ENCODE measurements at regions not wholly inside any gene's neighbourhood (a gene's known extent, or its start where the extent isn't known, plus 50 kb on each side); places are given as distances from the start of the nearest gene placed in this dataset.
"Not testable (repeated sequence)": the region's sequence is repeated elsewhere in the genome, so short reads cannot be mapped to it uniquely, and the experiment has no call there.

DNA sequence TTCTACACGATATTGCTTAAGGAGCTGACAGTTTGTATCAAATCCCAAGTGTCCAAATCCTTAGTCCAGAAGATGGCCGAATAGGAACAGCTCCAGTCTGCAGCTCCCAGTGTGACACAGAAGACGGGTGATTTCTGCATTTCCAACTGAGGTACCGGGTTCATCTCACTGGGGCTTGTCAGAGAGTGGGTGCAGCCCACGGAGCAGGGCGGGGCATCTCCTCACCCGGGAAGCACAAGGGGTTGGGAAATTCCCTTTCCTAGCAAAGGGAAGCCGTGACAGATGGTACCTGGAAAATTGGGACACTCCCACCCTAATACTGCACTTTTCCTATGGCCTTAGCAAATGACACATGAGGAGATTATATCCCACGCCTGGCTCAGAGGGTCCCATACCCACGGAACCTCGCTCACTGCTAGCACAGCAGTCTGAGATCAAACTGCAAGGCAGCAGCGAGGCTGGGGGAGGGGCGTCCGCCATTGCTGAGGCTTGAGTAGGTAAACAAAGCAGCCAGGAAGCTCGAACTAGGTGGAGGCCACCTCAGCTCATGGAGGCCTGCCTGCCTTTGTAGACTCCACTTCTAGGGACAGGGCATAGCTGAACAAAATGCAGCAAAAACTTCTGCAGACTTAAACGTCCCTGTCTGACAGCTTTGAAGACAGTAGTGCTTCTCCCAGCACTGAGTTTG, 162.3 kb upstream of the MAP2 start:
- in situ Hi-C loops (cut with MboI; ENCODE audit: low sequenced_read_pairs), result not testable (repeated sequence)

DNA sequence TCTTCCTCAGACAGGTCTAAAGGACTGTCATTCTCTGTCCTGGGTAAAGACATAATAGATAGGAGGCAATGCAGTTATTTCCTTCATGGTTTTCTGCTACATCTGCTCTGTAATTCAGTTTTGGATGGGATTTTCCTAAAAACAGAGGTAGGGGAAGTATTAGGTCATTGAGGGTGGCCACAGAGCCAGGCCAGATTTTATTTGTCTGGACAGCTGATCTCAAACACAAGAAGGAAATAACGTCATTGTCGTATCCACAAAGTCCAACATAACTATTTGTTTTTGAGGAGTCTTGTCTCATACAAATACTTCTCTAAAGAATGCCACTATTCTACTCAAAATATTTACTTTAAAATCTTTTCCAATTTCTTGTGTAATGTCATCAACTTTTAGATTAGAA, 154.8 kb upstream of the MAP2 start:
- in situ Hi-C loops (cut with MboI; ENCODE audit: low sequenced_read_pairs), result no loop called here

DNA sequence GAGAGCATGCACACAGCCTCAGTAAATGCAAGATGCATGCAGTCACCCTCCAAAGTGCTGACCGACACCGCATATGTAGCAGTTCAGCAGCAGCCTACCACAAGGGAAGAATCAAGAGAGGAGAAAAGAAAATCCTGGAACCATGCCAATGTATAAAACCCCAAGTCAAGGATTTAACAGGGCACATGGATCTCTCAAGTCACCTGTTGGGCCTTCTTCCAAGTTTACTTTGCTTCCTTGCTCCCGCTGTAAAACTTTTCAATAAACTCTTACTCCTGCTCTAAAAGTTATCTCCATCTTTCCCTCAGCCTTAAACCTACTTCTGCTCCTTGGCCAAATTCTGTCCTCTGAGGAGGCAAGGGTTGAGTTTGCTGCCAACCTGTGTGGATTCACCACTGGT, 147.8 kb upstream of the MAP2 start:
- in situ Hi-C loops (cut with MboI; ENCODE audit: low sequenced_read_pairs), result no loop called here

- in situ Hi-C loops (cut with MboI; ENCODE audit: low sequenced_read_pairs), result no loop called here
Observed at GRCh38 chr2:209277444-209277843, 146.4 kb upstream of the MAP2 start.

GRCh38 chr2:209298601-209299000, 125.2 kb upstream of the MAP2 start:
- in situ Hi-C loops (cut with MboI; ENCODE audit: low sequenced_read_pairs), result no loop called here

GRCh38 chr2:209299478-209299877, 124.4 kb upstream of the MAP2 start:
- in situ Hi-C loops (cut with MboI; ENCODE audit: low sequenced_read_pairs), result not testable (repeated sequence)

DNA sequence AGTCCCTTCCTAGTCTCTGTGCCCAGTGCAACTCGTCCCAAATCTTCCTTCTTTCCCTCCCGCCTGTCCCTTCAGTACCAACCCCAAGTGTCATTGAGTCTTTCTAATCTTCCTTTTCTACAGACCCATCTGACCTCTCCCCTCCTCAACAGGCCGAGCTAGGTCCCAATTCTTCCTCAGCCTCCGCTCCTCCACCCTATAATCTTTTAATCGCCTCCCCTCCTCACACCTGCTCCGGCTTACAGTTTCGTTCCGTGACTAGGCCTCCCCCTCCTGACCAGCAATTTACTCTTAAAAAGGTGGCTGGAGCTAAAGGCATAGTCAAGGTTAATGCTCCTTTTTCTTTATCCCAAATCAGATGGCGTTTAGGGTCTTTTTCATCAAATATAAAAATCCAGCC, 123.1 kb upstream of the MAP2 start:
- in situ Hi-C loops (cut with MboI; ENCODE audit: low sequenced_read_pairs), result not testable (repeated sequence)

DNA sequence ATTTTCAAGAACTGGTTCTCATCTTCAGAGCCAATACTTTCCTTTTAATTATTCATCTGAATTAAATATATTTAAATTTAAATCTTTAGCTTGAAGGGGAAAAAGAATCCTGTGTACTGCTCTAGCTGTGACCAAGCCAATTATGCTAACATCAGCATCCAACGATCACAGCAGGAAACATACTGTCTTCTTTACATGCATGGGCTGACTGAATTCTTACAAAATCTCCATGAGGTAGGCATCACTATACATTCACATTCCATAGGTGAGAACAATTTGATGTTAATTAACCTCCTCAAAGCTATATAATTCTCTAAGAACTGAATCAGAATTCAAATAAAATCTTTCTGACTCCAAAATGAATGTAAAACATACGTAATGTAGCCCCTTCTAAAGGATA, 118.8 kb upstream of the MAP2 start:
- in situ Hi-C loops (cut with MboI; ENCODE audit: low sequenced_read_pairs), result no loop called here

DNA sequence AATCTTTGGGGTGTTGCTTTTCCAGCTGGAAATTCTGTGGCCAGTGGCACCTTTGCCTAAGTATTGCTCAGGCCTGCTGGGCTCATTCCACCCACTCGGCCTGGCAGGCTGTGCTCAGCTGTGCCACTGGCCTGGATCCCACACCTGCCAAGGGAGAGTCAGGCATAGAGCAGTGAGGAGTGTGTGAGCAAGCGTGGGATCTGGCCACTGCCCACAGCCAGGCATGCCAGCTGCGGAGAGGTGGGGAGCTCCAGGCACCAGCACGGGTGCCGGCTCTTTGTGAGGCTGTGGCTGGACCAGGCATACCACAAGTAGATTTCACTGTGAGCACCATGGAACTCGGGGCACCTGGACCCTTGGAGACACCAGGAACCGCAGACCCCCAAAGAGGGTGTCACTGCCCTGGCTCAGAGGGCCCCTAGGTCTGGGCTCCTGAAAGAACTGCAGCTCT, 118.1 kb upstream of the MAP2 start:
- in situ Hi-C loops (cut with MboI; ENCODE audit: low sequenced_read_pairs), result no loop called here

DNA sequence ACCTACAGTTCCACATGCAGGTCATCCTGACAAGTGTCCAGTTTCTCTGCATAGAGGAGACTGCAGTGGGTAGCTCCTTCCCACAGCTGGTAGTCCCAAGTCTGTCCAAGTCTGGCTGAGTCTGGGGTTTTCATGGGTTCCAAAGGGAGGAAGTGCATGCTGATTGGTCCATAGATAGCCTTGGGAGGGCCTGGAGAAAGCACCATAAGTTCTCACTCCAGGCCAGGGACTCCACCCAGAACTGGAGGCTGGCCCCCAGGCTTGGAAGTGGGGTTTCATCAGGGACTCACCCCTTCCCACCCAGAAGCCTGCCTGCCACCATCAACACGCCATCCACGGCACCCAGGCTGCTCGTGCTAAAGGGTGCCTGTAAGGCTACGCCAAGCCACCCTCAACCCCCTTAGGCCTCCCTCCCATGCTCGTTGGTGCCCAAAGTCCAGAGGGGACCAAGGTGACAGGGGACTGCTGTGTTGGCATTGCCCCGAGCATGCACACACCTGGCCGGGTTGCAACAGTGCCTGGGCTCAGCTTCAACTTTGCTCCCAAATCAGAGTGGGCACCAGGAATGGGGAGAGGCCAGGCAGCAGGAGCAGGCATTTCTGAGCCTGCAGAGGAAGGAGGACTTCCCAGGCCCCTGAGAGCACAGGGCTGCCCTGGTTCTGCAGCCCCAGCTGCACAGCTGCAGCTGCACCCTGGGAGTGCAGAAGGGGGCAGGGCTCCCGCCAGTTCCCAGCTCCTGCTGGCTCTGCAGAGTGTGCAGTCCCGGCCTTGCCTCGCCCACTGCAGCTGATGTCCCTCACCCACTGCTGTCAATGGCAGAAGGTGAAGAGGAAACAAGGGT, 116.5 kb upstream of the MAP2 start:
- in situ Hi-C loops (cut with MboI; ENCODE audit: low sequenced_read_pairs), result no loop called here

DNA sequence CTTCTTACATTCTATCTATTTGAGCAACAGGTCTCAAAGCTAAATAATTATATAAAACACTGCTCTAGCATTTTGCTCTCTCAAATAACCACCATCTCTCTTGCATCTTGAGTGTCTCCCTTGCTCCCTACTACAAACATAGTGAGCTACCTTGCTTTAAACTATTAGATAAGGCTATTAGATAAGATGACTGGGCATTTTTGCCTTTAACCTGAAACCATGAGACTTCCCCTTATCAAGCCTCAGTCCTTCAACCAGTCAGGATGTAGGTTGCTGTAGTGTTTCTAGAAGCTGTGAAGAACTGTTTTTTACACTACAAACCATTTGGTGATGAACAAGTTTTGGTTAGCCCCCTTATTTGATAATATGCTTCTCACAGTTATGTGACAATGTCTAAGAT, 115.4 kb upstream of the MAP2 start:
- in situ Hi-C loops (cut with MboI; ENCODE audit: low sequenced_read_pairs), result no loop called here

DNA sequence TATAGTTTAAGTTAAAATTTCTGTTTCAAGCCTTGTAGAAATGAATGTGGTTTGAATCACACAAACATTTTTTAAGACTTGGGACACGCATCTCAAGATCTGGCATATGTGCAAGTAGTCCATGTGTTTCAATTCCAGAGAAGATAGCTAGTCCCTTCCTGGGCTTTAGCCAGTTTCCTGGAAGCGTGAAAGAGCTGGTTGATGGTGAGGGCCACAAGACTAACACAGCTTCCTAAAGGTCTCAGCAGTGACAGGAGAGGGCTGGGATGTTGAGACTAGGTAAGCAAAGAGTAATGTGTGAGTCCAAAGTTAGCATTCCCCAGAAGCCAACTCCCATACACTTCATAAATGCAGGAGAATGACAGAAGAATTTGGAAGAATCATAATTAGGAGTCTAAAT, 111.9 kb upstream of the MAP2 start:
- in situ Hi-C loops (cut with MboI; ENCODE audit: low sequenced_read_pairs), result no loop called here

- in situ Hi-C loops (cut with MboI; ENCODE audit: low sequenced_read_pairs), result not testable (repeated sequence)
Observed at GRCh38 chr2:209312450-209312849, 111.4 kb upstream of the MAP2 start.

- in situ Hi-C loops (cut with MboI; ENCODE audit: low sequenced_read_pairs), result no loop called here
Observed at GRCh38 chr2:209314653-209315052, 109.2 kb upstream of the MAP2 start.

DNA sequence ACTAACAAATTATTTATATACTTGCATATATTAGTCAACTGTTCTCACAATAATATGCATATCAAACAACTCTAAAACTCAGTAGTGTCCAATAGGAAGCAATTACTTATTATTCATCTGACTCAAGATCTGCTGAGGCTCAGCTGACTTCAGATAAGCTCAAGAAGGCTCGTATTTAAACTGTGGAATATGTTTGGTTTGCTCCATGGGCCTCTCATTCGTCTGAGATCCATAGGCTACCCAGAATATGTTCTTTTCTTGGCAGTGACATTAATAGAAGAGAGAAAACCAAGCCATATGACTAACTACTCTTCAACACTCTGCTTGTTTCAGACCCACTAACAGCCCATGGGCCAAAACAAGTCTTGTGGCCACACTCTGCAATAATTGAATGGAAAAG, 107.7 kb upstream of the MAP2 start:
- in situ Hi-C loops (cut with MboI; ENCODE audit: low sequenced_read_pairs), result no loop called here

- in situ Hi-C loops (cut with MboI; ENCODE audit: low sequenced_read_pairs), result no loop called here
Observed at GRCh38 chr2:209321076-209321475, 102.8 kb upstream of the MAP2 start.

DNA sequence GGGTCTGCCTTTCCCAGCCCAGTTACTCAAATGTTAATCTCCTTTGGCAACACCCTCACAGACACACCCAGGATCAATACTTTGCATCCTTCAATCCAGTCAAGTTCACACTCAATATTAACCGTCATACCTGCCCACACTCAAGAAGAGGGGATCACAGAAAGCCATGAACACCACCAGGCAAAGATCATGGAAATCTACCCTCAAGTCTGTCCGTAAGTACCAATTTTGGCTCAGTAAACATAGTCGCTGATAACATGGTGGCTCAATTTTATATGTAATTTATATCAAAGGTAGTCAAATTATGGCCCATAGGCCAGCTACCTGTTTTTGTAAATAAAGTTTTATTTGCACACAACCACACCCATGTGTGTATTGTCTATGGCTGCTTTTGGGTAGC, 102.3 kb upstream of the MAP2 start:
- in situ Hi-C loops (cut with MboI; ENCODE audit: low sequenced_read_pairs), result no loop called here

- in situ Hi-C loops (cut with MboI; ENCODE audit: low sequenced_read_pairs), result no loop called here
Observed at GRCh38 chr2:209322041-209322440, 101.8 kb upstream of the MAP2 start.

GRCh38 chr2:209322905-209323512, 100.8 kb upstream of the MAP2 start:
- in situ Hi-C loops (cut with MboI; ENCODE audit: low sequenced_read_pairs), result no loop called here

DNA sequence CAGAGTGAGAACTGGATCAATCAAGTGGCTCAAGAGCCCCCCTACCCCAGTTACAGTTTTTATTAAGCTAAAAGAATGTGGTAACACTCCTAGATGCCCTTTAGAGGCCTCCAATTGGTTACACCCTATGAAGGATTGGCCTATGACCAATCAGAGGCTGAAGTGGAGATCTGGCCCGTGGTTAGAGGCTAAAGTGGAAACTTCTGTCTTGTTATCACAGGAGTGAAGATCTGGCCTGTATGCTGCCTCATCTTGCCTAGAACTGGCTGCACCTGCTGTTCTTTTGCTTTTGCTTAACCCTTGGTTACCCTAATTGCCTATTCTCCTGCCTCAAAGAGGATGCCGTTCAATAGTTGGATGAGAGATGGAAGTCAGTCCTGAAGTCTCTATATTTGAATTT, 100.1 kb upstream of the MAP2 start:
- in situ Hi-C loops (cut with MboI; ENCODE audit: low sequenced_read_pairs), result no loop called here

GRCh38 chr2:209324281-209324680, 99.6 kb upstream of the MAP2 start:
- in situ Hi-C loops (cut with MboI; ENCODE audit: low sequenced_read_pairs), result no loop called here

DNA sequence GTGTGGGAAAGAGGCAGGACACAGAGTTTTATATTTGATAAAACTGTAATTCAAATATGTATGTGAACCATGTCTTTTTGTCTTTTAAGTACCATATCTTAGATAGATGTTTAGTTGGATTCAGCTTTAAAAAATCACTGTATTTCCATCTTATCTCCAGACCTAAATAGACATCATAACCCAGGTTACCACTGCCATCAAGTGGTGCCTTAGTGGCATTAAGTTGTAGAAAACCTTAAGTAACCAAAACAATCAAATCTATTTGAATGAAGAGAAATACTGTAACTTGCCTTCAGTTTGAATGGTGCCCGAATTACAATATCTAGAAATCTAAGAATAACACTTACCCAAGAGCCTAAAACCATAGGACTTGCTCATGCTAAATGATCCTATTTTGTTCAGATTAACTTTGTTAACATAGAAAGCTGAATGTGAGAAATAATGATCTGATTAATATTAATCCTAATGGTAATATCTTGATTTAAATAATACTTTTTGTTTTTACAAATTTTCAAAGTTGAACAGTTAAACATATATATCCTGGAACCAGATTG, 92.5 kb upstream of the MAP2 start:
- in situ Hi-C loops (cut with MboI; ENCODE audit: low sequenced_read_pairs), result no loop called here
